ENCODE measurements at regions not wholly inside any gene's neighbourhood (a gene's known extent, or its start where the extent isn't known, plus 50 kb on each side); places are given as distances from the start of the nearest gene placed in this dataset.

DNA sequence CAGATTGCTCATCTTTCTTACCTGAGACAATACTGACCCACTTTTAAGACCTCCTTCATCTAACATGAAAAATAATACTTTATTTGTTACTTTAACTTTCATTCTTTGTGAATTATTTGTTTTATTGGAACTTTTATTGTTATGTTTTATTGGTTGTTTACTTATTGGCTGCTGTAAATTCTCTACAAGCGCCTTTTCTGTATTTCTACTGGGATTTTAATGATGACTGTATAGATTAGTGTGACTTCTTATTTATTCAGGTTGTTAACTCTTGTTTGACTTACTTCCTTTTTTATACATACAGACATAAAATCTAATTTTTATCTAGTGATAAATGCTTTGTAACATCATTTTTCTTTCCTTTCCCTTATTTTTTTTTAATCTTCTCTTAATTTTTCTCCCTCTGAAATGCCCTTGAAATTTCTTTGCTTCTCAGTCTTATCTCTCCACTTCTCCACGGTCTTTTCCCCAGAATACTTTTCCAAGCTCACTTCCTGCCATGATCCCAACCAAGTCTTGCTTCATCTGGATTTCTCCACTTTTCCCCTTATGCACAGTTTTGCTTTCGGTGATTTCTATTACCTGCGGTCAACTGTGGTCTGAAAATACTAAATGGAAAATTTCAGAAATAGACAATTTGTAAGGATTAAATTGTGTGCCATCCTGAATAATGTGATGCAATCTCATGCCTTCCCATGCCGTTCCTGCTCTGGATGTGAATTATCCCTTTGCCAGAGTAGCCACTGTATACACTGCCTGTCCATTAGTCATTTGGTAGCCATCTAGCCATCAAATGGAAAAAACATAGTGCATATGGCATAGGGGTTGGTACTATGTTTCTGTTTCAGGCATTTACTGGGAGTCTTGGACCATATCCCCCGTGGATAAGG is 265.9 kb downstream of the PRL start:
- DNase-seq, result no peak

DNA sequence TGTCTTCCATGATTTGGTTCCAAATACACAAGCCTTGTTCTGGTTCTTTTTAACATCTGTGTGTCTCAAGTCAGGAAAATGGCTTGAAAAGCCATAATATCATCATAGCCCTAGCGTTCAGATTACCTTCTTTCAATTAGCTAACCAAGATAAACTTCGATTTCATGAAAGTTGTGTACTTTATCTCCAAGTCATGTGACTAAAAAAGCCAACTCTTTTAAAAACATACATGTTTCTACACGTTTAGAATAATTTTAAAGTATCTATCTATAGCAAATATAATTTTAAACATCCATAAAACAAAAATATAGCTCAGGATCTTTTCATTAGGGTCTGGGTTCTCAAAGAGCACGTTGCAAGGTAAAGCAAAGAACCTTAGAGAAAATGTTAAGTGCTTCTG is 261.1 kb downstream of the PRL start:
- DNase-seq, result no peak

DNA sequence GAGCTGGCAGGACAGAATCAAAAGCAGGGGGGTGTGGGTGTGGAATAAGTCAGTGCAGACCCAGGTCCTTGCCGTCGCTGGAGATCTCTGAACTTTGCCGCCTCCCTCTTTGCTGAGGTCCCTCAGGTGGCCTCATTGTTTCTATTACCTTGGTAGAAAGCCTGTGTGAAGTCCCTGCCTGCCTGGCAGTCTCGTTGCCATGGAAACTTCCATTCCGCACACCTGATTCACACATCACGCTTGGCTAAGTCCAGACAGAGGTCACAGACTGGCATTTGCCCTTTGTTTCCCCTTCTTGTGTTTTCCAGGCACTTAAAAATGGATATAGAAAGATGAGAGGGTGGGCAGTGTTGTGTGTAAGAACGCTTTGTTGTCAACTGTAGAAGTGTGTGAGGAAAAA is 260.6 kb downstream of the PRL start:
- no peak for DNase-seq

DNA sequence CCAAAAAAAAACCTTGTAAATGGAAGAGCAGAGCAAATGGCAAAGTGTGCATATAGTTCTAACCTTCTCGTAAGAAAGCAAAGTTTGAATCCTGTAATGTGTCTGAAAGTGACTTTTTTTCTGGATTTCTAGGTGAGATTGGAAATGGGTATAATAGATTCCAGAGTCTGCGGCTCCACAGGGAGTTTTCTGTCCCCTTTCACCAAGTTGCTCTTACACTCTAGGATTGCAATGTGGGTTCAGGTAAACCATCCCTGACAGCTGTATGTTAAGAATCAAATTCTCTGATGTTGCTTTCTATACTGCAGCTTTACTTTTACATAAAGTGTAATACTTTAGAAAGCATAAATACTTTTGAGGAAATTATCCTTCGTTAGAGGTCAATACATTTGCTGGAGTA is 260.1 kb downstream of the PRL start:
- no peak for DNase-seq

DNA sequence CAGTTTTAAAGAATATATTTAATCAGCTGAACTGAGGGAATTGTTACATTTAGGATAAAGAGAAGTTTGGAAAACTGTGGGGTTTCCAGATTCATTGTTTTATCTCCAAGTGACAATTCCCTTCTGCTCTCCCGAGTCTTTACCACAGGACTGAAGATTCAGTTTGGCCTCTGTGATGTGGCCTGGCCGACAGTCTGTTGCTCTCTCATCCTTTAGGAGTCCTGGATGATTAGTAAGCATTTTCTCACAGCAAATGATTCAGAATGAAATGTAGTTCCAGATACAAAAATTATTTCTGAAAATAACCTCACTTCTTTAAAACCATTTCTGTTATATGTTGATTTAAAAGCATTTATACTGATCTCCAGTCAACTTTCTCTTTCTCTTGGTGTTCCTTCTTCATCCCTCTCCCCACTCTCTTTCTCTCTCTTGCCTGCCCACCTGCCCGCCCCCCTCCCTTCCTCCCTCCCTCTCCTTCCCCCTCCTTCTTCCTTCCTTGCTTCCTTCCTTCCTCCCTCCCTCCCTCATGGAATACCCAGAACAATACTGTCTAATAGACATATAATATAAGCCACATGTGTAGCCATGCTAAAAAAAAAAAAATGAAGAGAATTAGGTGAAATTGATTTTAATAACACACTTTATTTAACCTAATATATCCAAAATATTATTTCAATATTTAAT is 254.9 kb downstream of the PRL start:
- DNase-seq, result no peak

DNA sequence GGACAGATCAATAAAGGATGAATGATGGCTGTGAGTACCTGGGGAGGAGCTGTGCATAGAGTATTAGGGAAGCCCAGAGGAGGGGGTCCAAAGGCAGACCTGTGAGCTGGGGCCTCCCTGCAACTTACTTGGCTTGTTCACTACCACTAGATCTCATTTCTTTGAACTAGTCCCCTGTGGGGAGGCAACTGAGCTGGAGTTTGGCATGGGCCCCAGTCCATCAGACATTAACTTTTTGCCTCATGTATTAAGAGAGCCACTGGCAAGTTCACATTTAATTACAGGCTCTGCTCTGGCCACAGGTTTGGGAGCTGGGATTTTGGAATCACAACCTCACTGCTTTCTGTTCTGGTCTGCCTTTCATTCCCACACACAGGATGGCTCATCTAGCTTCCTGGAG is 254.1 kb downstream of the PRL start:
- peak; percentile 45 for DNase-seq

DNA sequence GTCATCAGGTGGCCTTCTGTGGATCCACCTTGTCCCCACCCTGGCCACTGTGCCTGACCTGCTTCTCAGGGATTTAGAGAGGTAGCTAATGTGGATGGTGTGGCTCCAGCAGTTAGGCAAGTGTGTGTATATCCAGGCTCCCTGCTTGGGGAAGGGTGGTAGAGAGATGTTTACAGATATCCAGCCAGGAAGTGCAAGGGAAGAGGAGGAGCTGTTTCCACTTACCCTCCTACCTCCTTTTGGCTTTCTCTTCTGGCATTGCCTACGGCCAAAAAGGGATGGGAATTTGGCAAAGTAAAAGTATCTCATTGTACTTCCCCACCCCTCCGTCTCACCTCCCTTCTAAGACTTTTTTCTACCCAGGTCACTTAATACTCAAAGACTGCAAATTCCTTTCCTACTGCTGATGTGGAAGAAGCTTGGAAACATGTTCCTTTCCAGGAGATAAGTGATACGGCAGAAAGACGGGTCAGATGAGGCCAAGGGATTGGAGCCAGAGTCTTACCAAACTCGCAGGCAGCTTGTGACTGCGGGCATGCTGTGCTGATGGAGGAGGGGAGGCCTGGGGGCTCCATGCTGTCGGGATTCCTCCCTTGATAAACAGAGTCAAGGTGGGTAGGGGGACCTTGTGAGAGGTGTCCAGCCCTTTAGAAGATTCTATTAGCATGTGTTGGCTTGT is 253.4 kb downstream of the PRL start:
- no peak for DNase-seq

DNA sequence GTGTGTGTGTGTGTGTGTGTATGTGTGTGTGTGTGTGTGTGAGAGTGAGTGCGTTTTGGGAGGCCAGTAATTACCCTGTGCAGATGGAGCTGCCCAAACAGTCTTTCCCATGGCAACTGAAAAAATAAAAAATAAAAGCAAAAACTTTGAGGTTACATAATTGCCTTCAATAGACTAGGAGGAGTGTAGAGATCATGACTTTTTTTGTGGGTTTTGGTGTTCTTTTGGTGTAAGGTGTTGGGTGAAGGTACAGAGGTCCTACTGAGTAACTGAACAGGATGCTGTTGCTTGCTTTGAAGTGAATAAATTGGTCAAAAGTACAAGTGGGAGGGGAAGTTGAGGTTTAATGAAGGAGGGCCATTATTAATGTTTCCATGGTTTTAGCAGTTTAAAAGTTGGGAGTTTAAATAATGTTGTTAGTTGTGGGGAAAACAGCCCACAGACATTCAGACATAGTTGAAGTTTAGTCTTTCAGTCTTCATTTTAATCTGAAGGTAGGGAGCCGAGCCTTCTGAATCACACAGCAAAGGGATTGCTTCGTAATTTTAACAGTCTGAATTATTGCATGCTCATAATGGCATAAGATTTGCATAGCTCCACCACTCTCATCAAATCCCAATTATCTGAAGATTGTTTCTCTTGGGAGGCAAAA is 251.4 kb downstream of the PRL start:
- no peak for DNase-seq

DNA sequence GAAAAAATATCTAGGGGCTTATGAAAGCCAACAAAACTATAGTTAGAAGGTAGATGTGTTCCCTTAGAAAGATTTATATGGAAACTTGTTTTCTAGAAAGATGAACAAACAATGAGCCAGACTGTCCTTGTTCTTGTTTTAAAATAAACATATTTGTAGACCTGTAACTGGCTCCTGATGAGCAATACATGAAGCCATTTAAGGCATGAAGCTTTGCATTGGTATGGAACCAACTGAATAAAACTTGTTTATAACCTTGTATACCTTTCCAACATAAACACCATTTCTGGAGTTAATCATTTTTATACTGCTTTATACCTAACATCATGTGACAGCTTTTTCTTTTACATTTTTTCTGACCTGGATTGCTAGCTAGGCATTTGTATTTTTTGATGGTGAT is 247.8 kb downstream of the PRL start:
- no peak for DNase-seq

DNA sequence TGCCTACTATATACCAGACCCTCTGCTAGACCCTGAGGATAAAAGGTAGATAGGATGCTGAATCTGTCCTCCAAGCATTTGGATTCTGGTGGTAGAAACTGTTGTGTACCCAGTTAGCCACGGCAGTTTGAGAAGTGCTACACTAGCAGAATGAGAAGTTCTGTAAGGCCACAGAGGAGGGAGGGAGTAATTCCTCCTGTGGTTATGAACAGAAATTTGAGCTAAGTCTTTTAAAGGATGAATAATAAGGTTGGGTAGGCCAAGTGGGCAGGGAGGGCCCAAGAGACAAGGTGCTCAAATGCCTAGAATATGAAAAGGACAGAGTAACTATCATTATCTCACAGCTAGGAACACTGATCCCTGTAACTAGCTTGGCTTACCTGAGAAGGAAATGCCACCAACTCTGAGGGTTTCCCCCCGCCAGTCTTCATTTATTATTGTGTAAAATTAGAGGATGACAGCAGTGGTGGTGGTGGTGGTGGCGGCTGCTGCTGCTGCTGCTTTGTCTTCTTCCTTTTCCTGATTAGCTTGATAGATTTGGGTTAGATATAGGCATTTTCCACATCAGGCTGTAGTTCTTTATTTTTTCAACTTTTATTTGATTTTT is 243.3 kb downstream of the PRL start:
- DNase-seq, result no peak

DNA sequence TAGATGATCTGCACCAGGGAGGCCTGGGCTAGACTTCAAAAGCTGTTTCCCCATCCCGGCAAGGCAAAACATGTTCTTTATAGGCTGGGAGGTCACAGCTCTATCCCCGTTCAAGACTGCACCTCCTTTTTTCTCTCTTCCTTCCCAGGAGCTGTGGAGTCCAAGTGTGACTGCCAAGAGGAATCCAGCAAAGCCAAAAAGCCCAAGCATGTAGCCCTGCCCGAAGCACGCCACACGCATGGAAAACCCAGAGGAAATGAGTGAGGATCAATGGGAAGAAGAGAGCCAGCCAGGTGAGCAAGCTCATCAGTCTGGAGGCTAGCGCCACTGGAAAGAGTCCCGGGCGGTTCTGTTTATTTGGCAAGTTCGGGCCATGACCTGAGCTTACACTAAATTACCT is 240.4 kb downstream of the PRL start:
- no peak for DNase-seq

DNA sequence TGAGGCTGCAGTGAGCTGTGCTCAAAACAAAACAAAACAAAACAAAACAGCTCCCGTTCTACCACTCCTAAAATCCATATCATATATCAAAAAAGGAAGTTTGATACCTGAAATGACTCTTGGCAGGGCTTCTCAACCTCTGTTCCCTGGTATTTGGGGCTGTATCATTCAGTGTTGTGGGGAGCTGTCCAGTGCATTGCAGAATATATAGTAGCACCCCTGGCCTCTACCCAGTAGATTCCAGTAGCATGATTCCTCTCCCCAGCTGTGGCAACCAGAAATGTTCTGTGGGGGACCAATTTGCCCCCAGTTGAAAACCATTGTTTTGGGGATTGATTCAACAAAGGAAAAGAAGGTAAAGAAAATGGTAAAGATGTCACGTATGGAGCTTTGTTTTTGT is 238.9 kb downstream of the PRL start:
- no peak for DNase-seq

DNA sequence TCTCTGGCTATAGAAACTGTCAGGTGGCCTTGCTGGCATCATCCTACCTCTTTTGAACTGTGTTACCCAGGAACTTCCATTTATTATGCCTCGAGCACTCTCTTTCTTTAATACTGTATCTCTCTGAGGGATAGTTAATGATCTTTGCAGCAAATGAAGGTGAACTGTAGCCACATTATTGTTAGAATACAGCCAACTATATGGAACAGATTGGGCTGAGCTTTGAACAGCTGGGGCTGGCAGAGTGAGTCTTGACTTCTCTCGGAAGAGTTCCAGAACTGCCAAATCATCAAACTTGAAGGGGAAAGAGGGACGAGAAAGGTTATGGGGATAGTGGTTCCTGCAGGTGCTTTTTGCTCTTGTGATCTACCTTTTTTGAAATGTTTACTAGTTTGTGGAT is 237.7 kb downstream of the PRL start:
- no peak for DNase-seq

DNA sequence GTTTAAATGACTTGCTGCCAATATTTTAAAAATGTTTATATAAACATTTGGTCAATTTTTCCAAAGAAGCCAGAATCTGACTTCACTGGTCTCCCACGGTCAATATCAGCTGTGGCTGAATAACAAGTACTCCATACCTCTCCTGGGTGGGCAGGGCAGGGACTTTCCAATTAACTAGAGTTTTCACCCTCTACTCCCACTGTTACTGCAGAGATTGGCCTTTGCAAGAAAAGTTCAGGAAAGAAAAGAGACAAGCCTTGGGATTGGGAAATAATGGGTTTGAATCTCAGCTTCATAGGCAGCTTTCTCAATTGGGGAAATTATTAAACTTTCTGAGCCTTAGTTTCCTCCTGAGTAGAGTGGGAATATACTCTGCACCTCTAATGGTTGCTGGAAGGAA is 236.9 kb downstream of the PRL start:
- no peak for DNase-seq

DNA sequence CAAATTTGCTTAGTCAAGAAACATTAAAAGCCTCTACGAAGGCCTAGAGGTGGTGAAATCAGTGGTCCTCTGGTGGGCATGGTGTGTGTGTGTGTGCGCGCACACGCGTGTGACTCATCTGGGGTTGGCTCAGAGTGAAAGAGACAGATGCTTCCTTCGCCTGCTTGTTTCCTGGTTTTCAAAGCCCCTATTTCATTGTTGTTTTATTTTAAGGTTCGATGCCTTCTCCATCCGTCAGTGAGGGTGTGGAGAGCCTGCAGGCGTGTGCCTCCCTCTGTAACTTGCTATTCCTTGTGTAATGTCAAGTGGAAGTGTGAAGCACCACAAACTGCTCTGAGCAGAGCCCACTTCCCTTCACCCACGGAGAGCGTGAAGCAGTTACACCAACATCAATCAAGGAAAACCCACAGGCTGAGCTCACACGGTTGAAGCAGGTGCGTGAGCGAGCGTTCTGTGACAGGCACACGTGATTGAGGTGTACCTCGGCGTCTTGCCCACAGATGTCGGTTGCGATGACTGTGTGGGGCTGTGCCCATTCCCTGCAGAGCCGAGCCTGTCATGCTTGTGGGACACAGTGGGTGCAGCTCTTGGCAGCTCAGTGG is 233.9 kb downstream of the PRL start:
- DNase-seq, result no peak

DNA sequence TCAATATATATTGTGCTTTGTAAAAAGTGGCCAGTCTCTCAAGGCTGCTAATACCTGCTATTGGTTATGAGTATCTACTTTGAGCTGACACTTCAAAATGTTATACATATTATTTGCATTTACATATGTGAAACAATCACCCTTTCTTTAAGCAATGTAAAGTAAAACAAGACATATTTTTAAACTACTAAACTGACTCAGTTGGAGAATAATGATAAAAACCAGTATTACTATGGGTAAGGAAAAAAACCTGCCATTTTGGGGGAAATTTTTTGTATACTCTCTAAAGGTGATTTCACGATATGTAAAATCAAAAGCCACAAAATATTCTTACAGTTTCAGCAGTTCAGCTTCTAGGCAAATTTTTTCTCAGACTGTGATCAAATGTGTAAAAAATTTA is 232.3 kb downstream of the PRL start:
- no peak for DNase-seq

DNA sequence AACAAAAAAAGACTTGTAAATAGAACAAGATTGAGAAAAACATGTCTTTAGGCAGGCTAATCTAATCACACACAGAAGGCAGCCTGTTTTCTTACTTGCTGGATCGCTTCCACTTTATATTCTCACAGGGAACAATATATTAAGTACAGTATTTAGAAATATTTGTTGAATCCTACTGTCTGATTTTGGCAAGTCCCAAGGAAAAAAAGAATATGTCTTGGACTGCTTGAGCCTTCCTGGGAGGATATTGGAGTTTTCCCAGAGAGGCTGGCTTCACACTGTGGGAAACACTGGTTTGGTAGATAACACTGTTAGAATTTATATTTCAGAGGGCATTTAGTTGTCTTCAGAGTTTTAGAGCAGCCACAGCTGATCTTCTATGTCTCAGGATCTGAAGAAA is 229.7 kb downstream of the PRL start:
- DNase-seq, result peak; percentile 84

DNA sequence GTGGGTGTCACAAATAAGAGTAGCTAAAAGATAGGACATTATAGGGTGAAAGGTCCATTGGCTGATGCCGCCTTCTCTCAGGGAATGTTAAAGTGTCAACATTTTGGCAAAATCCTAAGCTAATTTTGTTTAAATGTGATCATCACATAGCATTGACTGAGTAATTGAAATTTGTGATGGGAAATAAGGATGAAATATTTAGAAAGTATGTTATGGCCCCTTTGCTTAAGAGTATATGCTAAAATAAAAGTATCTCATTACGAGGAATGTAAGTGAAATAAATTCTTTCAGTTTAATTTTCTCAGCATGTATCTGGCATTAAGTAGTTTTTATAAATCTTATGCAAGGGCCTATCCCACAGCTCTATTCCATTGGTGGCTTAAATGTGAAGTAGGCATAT is 229.2 kb downstream of the PRL start:
- DNase-seq, result no peak

DNA sequence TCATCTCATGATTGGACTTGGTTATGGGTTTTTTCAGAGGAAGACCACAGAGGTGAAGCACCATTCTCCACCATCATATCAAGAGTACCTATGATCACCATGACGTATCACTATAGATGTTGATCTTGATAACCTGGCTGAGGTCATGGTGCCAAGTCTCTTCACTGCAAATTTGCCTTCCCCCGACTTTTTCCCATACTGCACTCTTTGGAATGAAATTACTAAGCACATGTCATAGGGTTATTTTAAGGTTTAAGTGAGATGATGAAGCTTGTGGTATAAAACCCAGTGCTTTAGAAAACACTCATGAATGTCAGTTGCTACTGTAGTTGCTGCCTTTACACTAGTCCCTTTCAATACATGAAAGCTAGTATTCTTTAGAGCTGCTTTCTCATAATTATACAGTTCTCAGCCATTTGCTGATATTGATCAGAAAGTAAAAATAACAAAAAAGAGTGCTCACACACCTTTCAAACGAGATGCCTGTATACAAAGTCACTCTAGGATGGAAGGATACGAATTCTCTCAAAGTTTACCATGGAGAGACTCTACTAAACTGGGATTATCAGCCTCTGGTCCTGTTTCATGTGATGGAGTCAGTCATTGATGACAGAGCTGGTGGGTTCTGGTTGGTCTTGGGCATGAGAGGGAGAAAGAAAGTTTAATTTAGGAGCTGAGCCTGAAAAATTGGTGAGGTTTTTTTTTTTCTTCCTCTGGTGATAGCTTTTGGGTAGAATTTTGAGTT is 228.1 kb downstream of the PRL start:
- DNase-seq, result no peak

DNA sequence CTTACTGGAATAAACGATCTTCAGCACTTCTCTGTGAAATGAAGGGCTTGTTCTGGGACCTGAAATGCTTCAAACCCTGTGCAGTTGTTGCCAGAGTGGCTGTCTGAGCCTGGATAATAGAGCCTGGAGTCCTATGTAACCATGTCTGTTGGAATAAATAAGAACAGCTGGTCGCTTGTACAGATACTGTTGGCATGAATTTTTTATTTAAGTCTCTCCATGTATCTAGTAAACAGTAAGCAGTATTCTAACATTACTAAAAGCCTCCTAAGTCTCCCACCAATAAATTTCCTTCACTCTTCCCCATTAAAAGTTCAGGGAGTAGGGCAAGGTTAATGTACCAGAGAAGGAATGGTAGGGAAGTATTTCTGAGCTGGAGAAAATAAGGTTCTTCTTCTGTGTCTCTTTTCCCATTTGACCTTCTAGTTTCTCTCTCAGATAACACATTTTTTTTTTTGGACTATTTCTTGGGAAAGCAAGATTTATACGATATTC is 227.5 kb downstream of the PRL start:
- peak; percentile 40 for DNase-seq
